Omental fat pad (tissue), 3 donors: ENCODE measurements at regions not wholly inside any gene's neighbourhood (a gene's known extent, or its start where the extent isn't known, plus 50 kb on each side); places are given as distances from the start of the nearest gene placed in this dataset.

Experiments
- ATAC-seq: fragments of 150-250 bp; one replicate; pipeline ENCODE4 v1.9.1; 2016; ENCODE audit warnings: mild to moderate bottlenecking, moderate library complexity; ENCODE audit not compliant: low FRiP score
- DNase-seq: peaks from one replicate; pipeline ENCODE4 v3.0.0-alpha.2; 2019; ENCODE audit warnings: low spot score
- CTCF ChIP-seq, 3 donors: fragments of 450-650 bp; IDR thresholded peaks; one replicate each; pipeline ENCODE4 v1.5.1; 2016 to 2017; ENCODE audit warnings: antibody characterized with exemption in 3 of 3, mild to moderate bottlenecking in 3 of 3, moderate library complexity in 2 of 3

- ATAC-seq (no peak), DNase-seq (no peak)
- no peak for TF ChIP-seq CTCF (IDR thresholded peaks at IDR 0.05)
These were observed 258.5 kb downstream of the OMA1 start for GRCh38 chr1:58287894-58288623.

- ATAC-seq (no peak), DNase-seq (no peak)
- TF ChIP-seq CTCF (IDR thresholded peaks at IDR 0.05) = no peak
These were observed 262.4 kb downstream of the OMA1 start for GRCh38 chr1:58284225-58284510.

GRCh38 chr1:58283388-58284224 is 262.9 kb downstream of the OMA1 start:
- no peak for TF ChIP-seq CTCF (IDR thresholded peaks at IDR 0.05)
- DNase-seq (no peak), ATAC-seq (no peak)

- no peak for TF ChIP-seq CTCF (IDR thresholded peaks at IDR 0.05)
- ATAC-seq = no peak
- DNase-seq = no peak
These were observed 263.7 kb downstream of the OMA1 start for GRCh38 chr1:58282623-58283387.

GRCh38 chr1:58266242-58266641 is 280.3 kb downstream of the OMA1 start:
- no peak for ATAC-seq
- no peak for DNase-seq
- TF ChIP-seq CTCF (IDR thresholded peaks at IDR 0.05) = no peak

GRCh38 chr1:58264462-58264861 is 282.1 kb downstream of the OMA1 start:
- ATAC-seq (no peak), DNase-seq (no peak)
- TF ChIP-seq CTCF (IDR thresholded peaks at IDR 0.05) = no peak
